Stimulated activated CD4-positive, alpha-beta T cell treated with anti-CD3 and anti-CD28 coated beads, Interleukin-12 subunit alpha, Interleukin-12 subunit beta, amount 100 ng/mL, for 48 hours (primary cell): ENCODE measurements at regions not wholly inside any gene's neighbourhood (a gene's known extent, or its start where the extent isn't known, plus 50 kb on each side); places are given as distances from the start of the nearest gene placed in this dataset.

ENCODE experiments used
- DNase-seq, 3 donors: peaks; one replicate each; pipeline ENCODE4 v3.0.0-alpha.2; 2020; ENCODE audit warnings: low read depth in 2 of 3, low spot score in 1 of 3

- DNase-seq: no peak
Measured at GRCh38 chr1:98331718-98332311, 329.7 kb upstream of the SNX7 start.

DNA sequence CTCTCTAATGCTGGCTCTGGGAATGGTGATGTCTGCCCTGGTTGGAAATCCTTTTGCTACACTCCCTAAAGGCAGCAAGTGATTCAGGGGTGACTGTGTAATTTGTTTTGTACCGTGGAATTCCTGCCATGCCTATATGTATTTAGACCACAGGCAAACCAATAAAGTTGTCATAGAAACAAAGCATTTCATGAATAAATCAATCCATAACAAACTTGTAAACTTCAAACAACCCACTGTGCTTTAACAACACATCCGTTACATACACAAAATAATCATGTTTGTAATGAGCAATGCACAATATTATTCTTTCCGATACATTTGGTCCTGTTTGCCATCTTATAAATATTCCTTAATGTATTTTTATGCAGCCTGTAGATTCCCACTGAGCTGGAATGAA lies 330.3 kb upstream of the SNX7 start:
- DNase-seq: no peak

GRCh38 chr1:98330224-98330623 lies 331.3 kb upstream of the SNX7 start:
- DNase-seq: no peak

DNA sequence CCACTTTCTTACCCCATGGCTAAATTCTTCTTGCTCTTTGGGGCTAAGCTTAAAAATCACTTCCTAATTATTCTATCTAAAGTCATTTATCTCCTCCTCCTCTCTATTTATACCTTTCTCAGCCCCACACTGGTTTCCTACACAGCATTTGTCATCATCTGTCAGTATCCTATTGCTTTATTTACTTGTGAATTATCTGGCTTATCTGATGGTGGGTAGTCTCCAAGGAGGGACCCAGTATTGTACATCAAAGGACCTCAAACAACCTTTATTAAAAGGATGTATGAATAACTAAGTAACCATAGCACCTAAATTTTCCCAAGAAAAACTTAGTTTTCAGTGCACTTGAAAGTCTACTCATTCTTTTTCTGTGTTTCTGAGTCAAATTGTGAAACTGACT lies 332.7 kb upstream of the SNX7 start:
- DNase-seq: no peak

DNA sequence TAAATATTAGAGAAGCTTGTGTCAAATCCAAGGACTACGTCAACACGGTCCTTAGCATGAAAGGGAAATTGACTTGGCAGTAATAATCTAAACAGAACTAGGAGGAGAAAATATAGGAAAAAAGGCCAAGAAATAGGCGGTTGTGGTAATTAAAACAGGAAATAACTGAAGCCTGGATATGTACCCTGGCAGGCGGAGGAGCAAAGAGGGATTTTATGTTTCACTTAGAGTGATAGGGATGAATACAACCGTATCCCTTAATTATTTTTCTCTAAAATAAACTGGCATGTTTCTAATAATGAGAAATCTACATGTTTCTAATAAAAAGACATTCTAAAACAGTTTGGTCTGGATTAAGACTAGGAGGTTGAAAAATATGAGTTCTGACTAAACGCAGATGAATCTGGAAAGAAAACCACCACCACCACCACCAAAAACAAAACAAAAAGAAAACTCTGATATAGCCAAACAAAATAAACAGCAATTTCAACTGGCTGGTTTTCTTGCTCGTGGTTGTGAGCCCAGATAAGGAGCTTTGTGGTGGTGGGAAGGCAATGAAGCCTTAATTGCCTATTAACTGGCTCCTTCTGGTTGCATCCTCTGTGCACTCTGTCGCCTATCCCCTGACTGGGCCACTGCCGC lies 334.2 kb upstream of the SNX7 start:
- no peak for DNase-seq

DNA sequence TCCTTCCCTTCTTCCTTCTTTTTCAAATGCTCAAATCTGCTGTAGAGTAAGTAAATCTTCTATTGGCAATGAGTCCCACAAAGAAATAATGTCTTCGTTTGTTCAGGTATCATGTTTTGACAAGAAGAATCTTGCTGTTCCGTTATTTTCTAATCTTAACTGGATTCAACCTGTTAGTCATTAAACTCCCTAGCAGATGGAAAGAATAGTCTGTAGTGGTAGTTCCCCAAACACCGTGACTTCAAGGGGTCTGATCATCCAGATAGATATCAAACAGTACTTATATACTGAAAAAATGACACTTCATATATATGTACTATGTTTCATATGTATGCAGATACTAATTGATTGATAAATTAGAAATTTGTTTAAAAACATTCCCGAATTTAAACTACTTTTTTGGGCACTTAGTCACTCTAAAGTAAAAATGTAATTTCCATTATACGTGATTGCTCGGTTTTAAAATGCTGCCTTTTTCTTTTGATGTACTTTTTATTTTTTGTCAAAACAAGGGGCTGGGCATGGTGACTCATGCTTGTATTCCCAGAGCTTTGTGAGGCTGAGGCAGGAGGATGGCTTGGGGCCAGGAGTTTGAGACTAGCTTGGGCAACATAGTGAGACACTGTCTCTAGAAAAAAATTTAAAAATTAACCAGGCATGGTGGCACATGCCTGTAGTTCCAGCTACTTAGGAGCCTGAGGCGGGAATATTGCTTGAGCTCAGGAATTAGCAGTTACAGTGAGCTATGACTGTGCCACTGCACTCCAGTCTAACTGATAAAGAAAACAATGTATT lies 335.7 kb upstream of the SNX7 start:
- no peak for DNase-seq

GRCh38 chr1:98323906-98324358 lies 337.6 kb upstream of the SNX7 start:
- DNase-seq: no peak

DNA sequence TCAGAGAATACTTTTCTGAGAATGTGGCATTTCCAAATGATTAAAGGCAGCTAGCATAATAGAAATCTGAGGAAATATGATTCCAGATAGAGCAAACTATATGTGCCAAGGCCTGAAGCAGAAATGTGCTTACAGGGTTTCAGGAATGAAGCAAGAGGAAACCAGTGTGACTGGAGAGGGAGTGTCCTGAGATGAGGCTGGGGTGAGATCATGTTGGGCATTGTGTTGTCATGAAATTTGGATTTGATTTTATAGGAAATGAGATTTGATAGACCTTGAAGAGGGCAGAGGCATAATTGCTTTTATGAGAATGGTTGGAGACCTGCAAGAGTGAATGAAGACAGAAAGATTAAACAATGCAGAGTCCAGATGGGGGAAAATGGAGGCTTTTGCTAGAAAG lies 338.1 kb upstream of the SNX7 start:
- DNase-seq: no peak

DNA sequence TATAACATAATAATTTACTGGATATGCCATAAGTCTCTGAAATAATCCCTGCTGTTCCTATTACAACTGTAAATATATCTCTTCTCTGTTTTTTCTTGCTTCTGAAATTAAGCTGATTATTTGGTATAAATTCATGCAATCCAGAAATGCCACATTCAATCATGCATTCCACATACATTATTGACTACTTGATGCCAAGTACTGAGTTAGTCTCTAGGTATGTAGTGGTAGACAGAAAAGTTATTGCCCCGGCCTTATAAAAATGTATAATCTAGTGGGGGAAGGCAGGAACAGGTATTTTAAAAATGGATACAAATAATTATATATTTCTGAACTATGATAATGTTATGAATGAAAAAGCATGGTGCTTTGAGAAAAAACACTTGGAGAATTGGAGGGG lies 338.6 kb upstream of the SNX7 start:
- DNase-seq: no peak

DNA sequence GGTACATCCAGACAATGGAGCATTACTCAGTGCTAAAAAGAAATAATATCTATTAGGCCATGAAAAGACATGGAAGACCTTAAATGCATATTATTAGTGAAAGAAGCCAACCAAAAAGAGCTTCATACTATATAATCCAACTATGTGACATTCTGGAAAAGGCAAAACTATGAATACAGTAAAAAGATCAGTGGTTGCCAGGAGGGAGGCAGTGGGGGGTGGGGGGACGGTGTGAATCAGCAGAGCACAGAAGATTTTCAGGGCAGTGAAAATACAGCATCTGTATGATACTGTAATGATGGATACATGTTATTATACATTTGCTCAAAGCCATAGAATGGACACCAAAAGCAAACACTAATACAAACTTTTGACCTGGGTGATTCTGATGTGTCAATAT lies 339.4 kb upstream of the SNX7 start:
- no peak for DNase-seq

DNA sequence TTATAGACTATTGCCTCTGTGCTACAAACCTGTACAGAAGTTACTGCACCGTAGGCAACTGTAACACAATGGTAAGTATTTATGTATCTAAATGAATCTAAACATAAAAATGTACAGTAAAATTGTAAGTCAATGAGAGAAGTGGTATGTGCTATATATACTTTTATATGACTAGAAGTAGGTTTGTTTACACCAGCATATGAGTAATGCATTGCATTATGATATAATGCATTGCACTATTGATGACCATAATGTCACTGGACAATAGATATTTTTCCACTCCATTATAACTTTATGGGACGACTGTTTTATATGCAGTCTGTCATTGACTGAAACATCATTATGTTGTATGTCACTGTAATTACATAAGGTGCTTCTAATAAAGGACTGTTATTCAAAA lies 340.3 kb upstream of the SNX7 start:
- no peak for DNase-seq

- no peak for DNase-seq
Measured at GRCh38 chr1:98316286-98316905, 345.1 kb upstream of the SNX7 start.

- DNase-seq: no peak
Measured at GRCh38 chr1:98315309-98315708, 346.2 kb upstream of the SNX7 start.

DNA sequence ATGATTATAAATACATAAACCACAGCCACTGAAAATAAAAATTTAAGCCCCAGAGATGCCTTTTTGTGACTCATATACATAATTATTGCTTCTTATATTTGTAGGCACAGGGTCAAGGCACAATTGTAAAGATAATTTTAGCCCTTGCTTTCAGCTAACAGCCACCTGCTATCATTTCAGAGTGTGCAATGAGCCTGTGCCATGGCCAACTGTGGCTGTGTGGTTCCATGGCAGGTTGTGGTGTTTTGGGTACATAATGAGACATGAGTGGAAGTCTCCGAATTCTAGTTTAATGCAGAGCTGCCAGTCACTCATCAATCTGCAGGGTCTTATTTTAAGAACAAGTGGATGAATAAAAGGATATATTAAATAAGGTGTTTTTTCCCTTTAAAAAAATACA lies 346.9 kb upstream of the SNX7 start:
- no peak for DNase-seq

GRCh38 chr1:98306517-98307089 lies 354.9 kb upstream of the SNX7 start:
- no peak for DNase-seq

GRCh38 chr1:98305362-98305761 lies 356.2 kb upstream of the SNX7 start:
- DNase-seq: no peak

- DNase-seq: no peak
Measured at GRCh38 chr1:98304888-98305287, 356.6 kb upstream of the SNX7 start.

GRCh38 chr1:98299861-98300260 lies 361.7 kb upstream of the SNX7 start:
- DNase-seq: no peak

GRCh38 chr1:98299313-98299712 lies 362.2 kb upstream of the SNX7 start:
- DNase-seq: no peak

DNA sequence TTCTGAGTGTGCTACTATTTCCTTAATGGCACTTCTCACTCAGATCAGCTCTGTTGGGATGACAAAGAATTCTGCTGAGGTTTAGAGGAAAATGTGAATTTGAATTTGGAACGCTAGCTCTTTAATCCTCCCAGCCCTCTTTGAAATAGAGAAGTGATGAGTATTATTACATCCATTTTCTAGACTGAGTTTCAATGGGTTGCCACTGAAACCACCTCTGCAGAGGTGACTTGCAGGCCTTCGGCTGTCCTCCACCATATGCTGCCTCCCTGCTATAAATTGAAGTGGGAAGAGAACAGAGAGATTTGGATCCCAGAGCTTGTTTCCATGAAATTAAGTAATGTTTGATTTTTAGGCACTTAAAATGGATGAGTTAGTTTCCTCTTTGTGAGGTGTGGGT lies 363.2 kb upstream of the SNX7 start:
- DNase-seq: no peak

GRCh38 chr1:98296681-98297080 lies 364.8 kb upstream of the SNX7 start:
- no peak for DNase-seq

GRCh38 chr1:98294127-98294526 lies 367.4 kb upstream of the SNX7 start:
- no peak for DNase-seq
